Activated CD8-positive, alpha-beta memory T cell treated with anti-CD3 and anti-CD28 coated beads, Interleukin-2, amount 50 U/mL, for 4 hours (primary cell): ENCODE measurements at regions not wholly inside any gene's neighbourhood (a gene's known extent, or its start where the extent isn't known, plus 50 kb on each side); places are given as distances from the start of the nearest gene placed in this dataset.
"Not testable (repeated sequence)": the region's sequence is repeated elsewhere in the genome, so short reads cannot be mapped to it uniquely, and the experiment has no call there.

Experiments
- DNase-seq: peaks from one replicate; pipeline ENCODE4 v3.0.0-alpha.2; 2020

- not testable (repeated sequence) for DNase-seq
Measured at GRCh38 chr6:5836597-5836996, 170.1 kb downstream of the NRN1 start.

- no peak for DNase-seq
Measured at GRCh38 chr6:5833120-5833519, 173.6 kb downstream of the NRN1 start.

GRCh38 chr6:5832668-5833067 lies 174.1 kb downstream of the NRN1 start:
- no peak for DNase-seq

- DNase-seq: not testable (repeated sequence)
Measured at GRCh38 chr6:5831219-5831862, 175.4 kb downstream of the NRN1 start.

GRCh38 chr6:5828296-5828695 lies 178.4 kb downstream of the NRN1 start:
- DNase-seq: no peak

GRCh38 chr6:5827056-5827904 lies 179.4 kb downstream of the NRN1 start:
- no peak for DNase-seq

- not testable (repeated sequence) for DNase-seq
Measured at GRCh38 chr6:5824382-5824983, 182.2 kb downstream of the NRN1 start.
